CD8-positive, alpha-beta memory T cell (primary cell): ENCODE measurements at regions not wholly inside any gene's neighbourhood (a gene's known extent, or its start where the extent isn't known, plus 50 kb on each side); places are given as distances from the start of the nearest gene placed in this dataset.

ENCODE experiments used
- CTCF ChIA-PET: fragments of 350-600 bp; sonication (Branson Sonifier 250); formaldehyde crosslinking; loops from one replicate; lab custom pipeline; 2021; ENCODE audit warnings: antibody characterized with exemption; lab: Charles Lee
- POLR2A ChIA-PET: fragments of 350-600 bp; sonication (Branson Sonifier 250); formaldehyde crosslinking; loops from one replicate; lab custom pipeline; 2021; ENCODE audit warnings: antibody characterized with exemption; lab: Charles Lee
- DNase-seq, 5 donors: peaks; one replicate each; pipeline versions ENCODE4 v3.0.0 to v3.0.0-alpha.2; 2020 to 2022; ENCODE audit warnings: mixed read lengths in 1 of 5
- H3K27ac ChIP-seq: one replicate; pipeline ENCODE4 v1.7.0; 2013; ENCODE audit warnings: low read depth, mild to moderate bottlenecking, low read length, moderate library complexity
- H3K27me3 ChIP-seq: 2 replicates; pipeline ENCODE4 v1.7.0; 2013; ENCODE audit warnings: low read length, mild to moderate bottlenecking; ENCODE audit not compliant: insufficient read depth, poor library complexity, severe bottlenecking
- H3K36me3 ChIP-seq: 2 replicates; pipeline ENCODE4 v1.7.0; 2013; ENCODE audit warnings: mild to moderate bottlenecking, low read length, moderate library complexity; ENCODE audit not compliant: insufficient read depth
- H3K4me1 ChIP-seq: 2 replicates; pipeline ENCODE4 v1.7.0; 2013; ENCODE audit warnings: mild to moderate bottlenecking, low read length, moderate library complexity; ENCODE audit not compliant: insufficient read depth
- H3K4me3 ChIP-seq: 2 replicates; pipeline ENCODE4 v1.7.0; 2013; ENCODE audit warnings: mild to moderate bottlenecking, low read length
- H3K9me3 ChIP-seq: 2 replicates; pipeline ENCODE4 v1.7.0; 2013; ENCODE audit warnings: mild to moderate bottlenecking, low read length
- H3K27ac Mint-ChIP-seq, 8 donors: one replicate each; pipeline ENCODE4 v1.8.0; 2020 to 2021; ENCODE audit warnings: mixed read lengths in 8 of 8, mild to moderate bottlenecking in 6 of 8, inconsistent platforms in 3 of 8, moderate library complexity in 3 of 8
- H3K27me3 Mint-ChIP-seq, 2 donors: one replicate each; pipeline ENCODE4 v1.8.0; 2020 to 2021; ENCODE audit warnings: mixed read lengths in 2 of 2, mild to moderate bottlenecking in 1 of 2, moderate library complexity in 1 of 2
- H3K36me3 Mint-ChIP-seq, 3 donors: one replicate each; pipeline ENCODE4 v1.8.0; 2020 to 2021; ENCODE audit warnings: mixed read lengths in 3 of 3, inconsistent platforms in 1 of 3, mild to moderate bottlenecking in 1 of 3
- H3K4me1 Mint-ChIP-seq, 3 donors: one replicate each; pipeline ENCODE4 v1.8.0; 2020 to 2021; ENCODE audit warnings: mixed read lengths in 3 of 3, inconsistent platforms in 1 of 3, mild to moderate bottlenecking in 1 of 3
- H3K4me3 Mint-ChIP-seq, 7 donors: one replicate each; pipeline ENCODE4 v1.8.0; 2020 to 2021; ENCODE audit warnings: mixed read lengths in 7 of 7, mild to moderate bottlenecking in 6 of 7, moderate library complexity in 4 of 7, inconsistent platforms in 2 of 7
- H3K9me3 Mint-ChIP-seq, 5 donors: one replicate each; pipeline ENCODE4 v1.8.0; 2020 to 2022; ENCODE audit warnings: mixed read lengths in 5 of 5, mild to moderate bottlenecking in 3 of 5, moderate library complexity in 2 of 5, inconsistent platforms in 1 of 5

DNA sequence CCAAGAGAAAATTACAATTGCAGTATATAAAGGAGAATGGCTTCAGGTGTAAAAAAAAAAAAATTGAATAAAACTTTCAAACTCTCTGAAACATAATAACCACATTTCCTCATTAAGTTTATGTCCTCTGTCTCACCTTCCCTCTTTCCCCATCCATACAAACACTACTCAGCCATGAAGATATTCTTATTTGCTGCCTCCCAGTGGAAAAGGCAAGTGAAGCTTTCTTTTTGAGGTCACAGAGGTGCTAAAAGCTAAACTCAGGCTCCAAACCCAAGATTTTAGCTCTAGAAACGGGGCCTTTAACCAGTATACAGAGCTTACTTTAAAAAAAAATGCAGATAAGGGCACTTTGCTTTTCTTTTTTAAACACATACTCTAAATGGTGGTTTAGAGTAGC is 1568.5 kb downstream of the FAM181B start:
- H3K36me3 ChIP-seq: no peaks in the 10 kb centered on the region
- no peaks in the 10 kb centered on the region for H3K4me1 ChIP-seq
- DNase-seq: no peak
- no peak overlapping the region for H3K4me3 ChIP-seq
- Mint-ChIP-seq H3K4me1 (no peaks in the 10 kb centered on the region), H3K27me3 (no peaks in the 10 kb centered on the region), H3K9me3 (peaks cover 0 to 14% (median 2%) of the 10 kb centered on the region in 5 donors), H3K27ac (no peak overlapping the region), H3K36me3 (no peaks in the 10 kb centered on the region), H3K4me3 (no peak overlapping the region)
- H3K9me3 ChIP-seq: no peaks in the 10 kb centered on the region
- no peaks in the 10 kb centered on the region for H3K27me3 ChIP-seq
- ChIA-PET POLR2A (no interaction called here), CTCF (no interaction called here)
- no peak overlapping the region for H3K27ac ChIP-seq

DNA sequence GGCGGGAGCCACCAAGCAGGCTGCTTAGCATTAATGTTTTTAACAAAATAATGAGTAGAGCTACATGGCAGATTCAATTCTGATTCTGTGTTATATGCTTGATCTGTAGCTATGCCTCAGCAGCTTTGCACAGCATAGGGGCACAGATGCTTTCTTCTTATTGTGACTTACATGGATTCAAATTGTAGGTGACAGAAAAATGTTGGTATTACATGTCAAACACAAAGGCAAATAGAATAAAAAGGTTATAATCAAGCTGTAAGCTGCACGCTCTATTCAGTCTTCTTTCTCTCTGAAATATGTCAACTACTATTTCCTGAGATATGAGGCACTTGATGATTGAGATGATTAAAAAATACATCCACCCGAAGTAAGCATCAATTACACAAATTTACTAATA is 1573.8 kb downstream of the FAM181B start:
- Mint-ChIP-seq H3K9me3 (peaks cover 3 to 18% (median 4%) of the 10 kb centered on the region in 5 donors), H3K36me3 (no peaks in the 10 kb centered on the region), H3K4me1 (no peaks in the 10 kb centered on the region), H3K27ac (no peak overlapping the region), H3K4me3 (no peak overlapping the region), H3K27me3 (no peaks in the 10 kb centered on the region)
- Histone ChIP-seq H3K36me3 (no peaks in the 10 kb centered on the region), H3K27me3 (no peaks in the 10 kb centered on the region), H3K27ac (no peak overlapping the region), H3K4me1 (no peaks in the 10 kb centered on the region), H3K9me3 (no peaks in the 10 kb centered on the region), H3K4me3 (no peak overlapping the region)
- POLR2A ChIA-PET: no interaction called here
- DNase-seq: no peak
- CTCF ChIA-PET: no interaction called here

DNA sequence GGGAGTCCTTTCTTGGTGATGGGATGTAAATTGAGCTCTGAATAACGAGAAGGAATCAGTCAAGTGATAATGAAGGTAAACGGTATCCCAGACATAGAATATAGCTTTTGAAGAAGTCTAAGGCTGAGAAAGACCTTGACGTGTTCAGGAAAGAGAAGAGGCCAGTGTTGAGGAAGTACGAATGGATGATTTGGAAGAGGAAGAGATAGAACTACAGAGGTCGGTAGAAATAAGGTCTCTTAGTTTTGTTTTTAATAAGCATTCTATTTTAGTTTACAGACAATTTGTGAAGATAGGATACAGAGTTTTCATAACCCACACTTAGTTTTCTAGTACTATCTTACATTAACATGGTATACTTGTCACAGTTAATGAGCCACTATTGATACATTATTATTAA is 1598.1 kb downstream of the FAM181B start:
- Histone ChIP-seq H3K27ac (no peak overlapping the region), H3K9me3 (no peaks in the 10 kb centered on the region), H3K4me3 (no peak overlapping the region), H3K4me1 (no peaks in the 10 kb centered on the region), H3K27me3 (no peaks in the 10 kb centered on the region), H3K36me3 (no peaks in the 10 kb centered on the region)
- peaks cover 0 to 2% (median 0%) of the 10 kb centered on the region in 3 donors for H3K36me3 Mint-ChIP-seq
- ChIA-PET CTCF (no interaction called here), POLR2A (no interaction called here)
- no peak overlapping the region for H3K4me3 Mint-ChIP-seq
- H3K9me3 Mint-ChIP-seq: peaks cover 0 to 33% (median 6%) of the 10 kb centered on the region in 5 donors
- no peak for DNase-seq
- H3K4me1 Mint-ChIP-seq: no peaks in the 10 kb centered on the region
- H3K27ac Mint-ChIP-seq: no peak overlapping the region
- no peaks in the 10 kb centered on the region for H3K27me3 Mint-ChIP-seq

GRCh38 chr11:81129618-81130017 is 1604.0 kb downstream of the FAM181B start:
- no peak for DNase-seq
- ChIA-PET POLR2A (no interaction called here), CTCF (no interaction called here)
- Histone ChIP-seq H3K4me3 (no peak overlapping the region), H3K36me3 (no peaks in the 10 kb centered on the region), H3K9me3 (no peaks in the 10 kb centered on the region), H3K4me1 (no peaks in the 10 kb centered on the region), H3K27ac (no peak overlapping the region), H3K27me3 (no peaks in the 10 kb centered on the region)
- no peaks in the 10 kb centered on the region for H3K4me1 Mint-ChIP-seq
- no peak overlapping the region for H3K27ac Mint-ChIP-seq
- H3K9me3 Mint-ChIP-seq: peaks cover 0 to 37% (median 9%) of the 10 kb centered on the region in 5 donors
- H3K36me3 Mint-ChIP-seq: peaks cover 0 to 2% (median 0%) of the 10 kb centered on the region in 3 donors
- H3K4me3 Mint-ChIP-seq: no peak overlapping the region
- H3K27me3 Mint-ChIP-seq: no peaks in the 10 kb centered on the region

GRCh38 chr11:81112718-81113117 is 1620.9 kb downstream of the FAM181B start:
- Histone ChIP-seq H3K4me3 (no peak overlapping the region), H3K4me1 (no peaks in the 10 kb centered on the region), H3K27ac (no peak overlapping the region), H3K27me3 (no peaks in the 10 kb centered on the region), H3K36me3 (no peaks in the 10 kb centered on the region), H3K9me3 (no peaks in the 10 kb centered on the region)
- Mint-ChIP-seq H3K36me3 (no peaks in the 10 kb centered on the region), H3K4me3 (no peak overlapping the region), H3K27ac (no peak overlapping the region), H3K27me3 (no peaks in the 10 kb centered on the region), H3K4me1 (no peaks in the 10 kb centered on the region), H3K9me3 (peaks cover 0 to 2% (median 0%) of the 10 kb centered on the region in 5 donors)
- DNase-seq: no peak
- ChIA-PET POLR2A (no interaction called here), CTCF (no interaction called here)

- Mint-ChIP-seq H3K4me3 (no peak overlapping the region), H3K4me1 (no peaks in the 10 kb centered on the region), H3K27ac (no peak overlapping the region), H3K36me3 (no peaks in the 10 kb centered on the region), H3K27me3 (no peaks in the 10 kb centered on the region), H3K9me3 (peaks cover 0 to 23% (median 1%) of the 10 kb centered on the region in 5 donors)
- DNase-seq: no peak
- CTCF ChIA-PET: no interaction called here
- Histone ChIP-seq H3K4me1 (no peaks in the 10 kb centered on the region), H3K27ac (no peak overlapping the region), H3K9me3 (no peaks in the 10 kb centered on the region), H3K36me3 (no peaks in the 10 kb centered on the region), H3K4me3 (no peak overlapping the region), H3K27me3 (no peaks in the 10 kb centered on the region)
- POLR2A ChIA-PET: no interaction called here
These were observed 1629.6 kb downstream of the FAM181B start for GRCh38 chr11:81104051-81104450.

GRCh38 chr11:81098471-81098870 is 1635.2 kb downstream of the FAM181B start:
- no peaks in the 10 kb centered on the region for H3K36me3 Mint-ChIP-seq
- H3K27ac ChIP-seq: no peak overlapping the region
- no peaks in the 10 kb centered on the region for H3K4me1 Mint-ChIP-seq
- H3K4me3 ChIP-seq: no peak overlapping the region
- no peaks in the 10 kb centered on the region for H3K9me3 ChIP-seq
- H3K27me3 ChIP-seq: no peaks in the 10 kb centered on the region
- H3K4me3 Mint-ChIP-seq: no peak overlapping the region
- POLR2A ChIA-PET: no interaction called here
- no peak for DNase-seq
- H3K9me3 Mint-ChIP-seq: peaks cover 2 to 17% (median 5%) of the 10 kb centered on the region in 5 donors
- no peaks in the 10 kb centered on the region for H3K27me3 Mint-ChIP-seq
- CTCF ChIA-PET: no interaction called here
- H3K27ac Mint-ChIP-seq: no peak overlapping the region
- H3K4me1 ChIP-seq: no peaks in the 10 kb centered on the region
- H3K36me3 ChIP-seq: no peaks in the 10 kb centered on the region

GRCh38 chr11:81092522-81092921 is 1641.1 kb downstream of the FAM181B start:
- ChIA-PET CTCF (no interaction called here), POLR2A (no interaction called here)
- H3K27me3 ChIP-seq: no peaks in the 10 kb centered on the region
- no peak for DNase-seq
- Mint-ChIP-seq H3K27ac (no peak overlapping the region), H3K36me3 (no peaks in the 10 kb centered on the region), H3K4me1 (no peaks in the 10 kb centered on the region), H3K27me3 (no peaks in the 10 kb centered on the region), H3K4me3 (no peak overlapping the region), H3K9me3 (peaks cover 4 to 25% (median 6%) of the 10 kb centered on the region in 5 donors)
- no peak overlapping the region for H3K4me3 ChIP-seq
- H3K27ac ChIP-seq: no peak overlapping the region
- H3K36me3 ChIP-seq: no peaks in the 10 kb centered on the region
- no peaks in the 10 kb centered on the region for H3K4me1 ChIP-seq
- no peaks in the 10 kb centered on the region for H3K9me3 ChIP-seq

- Mint-ChIP-seq H3K4me3 (no peak overlapping the region), H3K36me3 (no peaks in the 10 kb centered on the region), H3K27ac (no peak overlapping the region), H3K27me3 (no peaks in the 10 kb centered on the region), H3K9me3 (peaks cover 4 to 23% (median 5%) of the 10 kb centered on the region in 5 donors), H3K4me1 (no peaks in the 10 kb centered on the region)
- POLR2A ChIA-PET: no interaction called here
- CTCF ChIA-PET: no interaction called here
- Histone ChIP-seq H3K36me3 (no peaks in the 10 kb centered on the region), H3K4me1 (no peaks in the 10 kb centered on the region), H3K9me3 (no peaks in the 10 kb centered on the region), H3K4me3 (no peak overlapping the region), H3K27me3 (no peaks in the 10 kb centered on the region), H3K27ac (no peak overlapping the region)
- DNase-seq: no peak
These were observed 1644.4 kb downstream of the FAM181B start for GRCh38 chr11:81089242-81089641.
